ENCODE measurements at regions not wholly inside any gene's neighbourhood (a gene's known extent, or its start where the extent isn't known, plus 50 kb on each side); places are given as distances from the start of the nearest gene placed in this dataset.
"Not testable (repeated sequence)": the region's sequence is repeated elsewhere in the genome, so short reads cannot be mapped to it uniquely, and the experiment has no call there.

DNA sequence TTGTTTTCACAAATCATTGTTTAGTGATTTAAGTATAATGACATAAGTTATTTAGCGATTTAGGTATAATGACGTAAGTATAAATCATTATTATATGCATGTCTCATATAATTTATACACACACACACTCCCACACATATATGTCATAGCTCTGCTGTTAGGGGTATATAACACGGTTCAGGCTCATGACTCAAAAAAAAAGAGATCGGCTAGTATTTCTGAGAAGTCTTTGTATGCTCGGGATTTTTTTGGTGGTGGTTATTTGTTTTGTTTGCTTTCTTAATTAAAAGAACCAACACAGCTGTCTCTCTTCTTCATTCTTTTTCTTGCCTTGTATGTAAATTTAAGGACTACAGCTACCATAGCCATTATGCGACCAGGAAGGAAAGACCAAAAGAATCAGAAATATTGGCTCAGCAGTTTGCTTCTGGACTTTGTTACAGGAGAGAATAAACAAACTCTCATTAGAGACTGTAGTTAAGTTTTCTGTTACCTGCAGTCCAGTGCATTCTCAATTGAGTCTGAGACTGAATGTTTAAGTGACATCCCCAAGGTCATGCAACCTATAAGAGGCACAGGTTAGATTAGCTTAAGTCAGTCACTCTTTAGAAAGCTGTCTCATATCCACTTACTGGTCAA, 83.2 kb upstream of the NREP start:
- no peak overlapping the region for H3K27ac ChIP-seq (ENCODE audit: low read depth in 1 of 2, low read length in 2 of 2)
- intact Hi-C loops (cut with DNase I), result no loop called here
- DNase-seq (no peak), ATAC-seq (ENCODE audit: low FRiP score) (no peak)
- H3K4me1 ChIP-seq (ENCODE audit: control insufficient read depth in 1 of 2, insufficient read depth in 2 of 2, low read length in 2 of 2), result no peaks in the 10 kb centered on the region
- 89 to 95% methylated on average over 6 of the region's 6 CpGs for WGBS, 2 donors
- no peaks in the 10 kb centered on the region for H3K36me3 ChIP-seq (ENCODE audit: control insufficient read depth in 1 of 2, insufficient read depth in 2 of 2, low read length in 1 of 2)
- H3K9me3 ChIP-seq (ENCODE audit: control insufficient read depth, low read length), result no peaks in the 10 kb centered on the region
- no peaks in the 10 kb centered on the region for H3K27me3 ChIP-seq (ENCODE audit: control insufficient read depth in 1 of 2, insufficient read depth in 2 of 2, low read length in 1 of 2)
- no peak overlapping the region for H3K4me3 ChIP-seq (ENCODE audit: low read length in 2 of 2)

DNA sequence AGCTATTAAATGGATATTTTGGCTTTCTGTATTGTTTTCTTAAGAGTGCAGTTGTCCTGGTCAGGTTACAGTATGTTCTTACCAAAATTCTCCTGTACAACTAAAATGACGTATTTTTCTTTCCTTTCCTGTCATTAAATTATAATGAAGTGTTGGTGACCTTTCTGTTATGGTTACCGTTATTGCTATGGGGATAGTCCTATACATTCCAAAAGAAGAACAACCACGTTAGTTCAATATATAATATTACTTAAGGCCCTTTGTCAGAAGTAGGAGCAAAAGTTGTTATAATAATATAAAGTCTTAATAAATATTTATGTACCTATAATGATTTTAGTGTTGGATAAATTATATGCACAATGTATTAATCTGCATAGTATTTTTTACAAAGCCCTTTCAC, 82.4 kb upstream of the NREP start:
- Histone ChIP-seq H3K4me1 (ENCODE audit: control insufficient read depth in 1 of 2, insufficient read depth in 2 of 2, low read length in 2 of 2) (no peaks in the 10 kb centered on the region), H3K4me3 (ENCODE audit: low read length in 2 of 2) (no peak overlapping the region), H3K9me3 (ENCODE audit: control insufficient read depth, low read length) (no peaks in the 10 kb centered on the region), H3K27ac (ENCODE audit: low read depth in 1 of 2, low read length in 2 of 2) (no peak overlapping the region), H3K36me3 (ENCODE audit: control insufficient read depth in 1 of 2, insufficient read depth in 2 of 2, low read length in 1 of 2) (no peaks in the 10 kb centered on the region), H3K27me3 (ENCODE audit: control insufficient read depth in 1 of 2, insufficient read depth in 2 of 2, low read length in 1 of 2) (no peaks in the 10 kb centered on the region)
- ATAC-seq (ENCODE audit: low FRiP score), result no peak
- whole genome bisulfite sequencing, 2 donors, result 62 to 76% methylated on average over 3 of the region's 3 CpGs
- intact Hi-C loops (cut with DNase I), result no loop called here
- no peak for DNase-seq

DNA sequence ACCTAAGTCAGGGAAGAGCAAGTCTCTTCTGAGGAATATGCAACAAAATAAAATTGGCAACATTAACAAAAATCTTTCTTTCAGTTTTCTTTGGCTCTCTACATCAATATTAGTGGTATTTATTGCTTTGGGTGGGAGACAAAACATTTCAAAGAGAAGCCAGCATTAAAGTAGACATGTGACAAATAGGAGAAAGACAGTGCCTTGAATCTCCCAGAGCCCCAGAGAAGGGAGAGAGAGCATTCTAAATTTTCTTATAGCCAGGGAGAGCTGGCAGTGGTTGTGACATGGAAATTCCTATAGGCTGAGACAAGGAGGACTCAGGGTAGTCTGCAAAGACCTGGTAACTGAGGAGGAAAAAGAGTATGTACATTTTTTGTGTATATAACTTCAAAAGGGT, 79.4 kb upstream of the NREP start:
- no peak overlapping the region for H3K4me3 ChIP-seq (ENCODE audit: low read length in 2 of 2)
- H3K27me3 ChIP-seq (ENCODE audit: control insufficient read depth in 1 of 2, insufficient read depth in 2 of 2, low read length in 1 of 2), result no peaks in the 10 kb centered on the region
- H3K27ac ChIP-seq (ENCODE audit: low read depth in 1 of 2, low read length in 2 of 2), result no peak overlapping the region
- intact Hi-C loops (cut with DNase I), result no loop called here
- no peaks in the 10 kb centered on the region for H3K36me3 ChIP-seq (ENCODE audit: control insufficient read depth in 1 of 2, insufficient read depth in 2 of 2, low read length in 1 of 2)
- ATAC-seq (ENCODE audit: low FRiP score) (no peak), DNase-seq (no peak)
- no peaks in the 10 kb centered on the region for H3K9me3 ChIP-seq (ENCODE audit: control insufficient read depth, low read length)
- H3K4me1 ChIP-seq (ENCODE audit: control insufficient read depth in 1 of 2, insufficient read depth in 2 of 2, low read length in 2 of 2), result no peaks in the 10 kb centered on the region

DNA sequence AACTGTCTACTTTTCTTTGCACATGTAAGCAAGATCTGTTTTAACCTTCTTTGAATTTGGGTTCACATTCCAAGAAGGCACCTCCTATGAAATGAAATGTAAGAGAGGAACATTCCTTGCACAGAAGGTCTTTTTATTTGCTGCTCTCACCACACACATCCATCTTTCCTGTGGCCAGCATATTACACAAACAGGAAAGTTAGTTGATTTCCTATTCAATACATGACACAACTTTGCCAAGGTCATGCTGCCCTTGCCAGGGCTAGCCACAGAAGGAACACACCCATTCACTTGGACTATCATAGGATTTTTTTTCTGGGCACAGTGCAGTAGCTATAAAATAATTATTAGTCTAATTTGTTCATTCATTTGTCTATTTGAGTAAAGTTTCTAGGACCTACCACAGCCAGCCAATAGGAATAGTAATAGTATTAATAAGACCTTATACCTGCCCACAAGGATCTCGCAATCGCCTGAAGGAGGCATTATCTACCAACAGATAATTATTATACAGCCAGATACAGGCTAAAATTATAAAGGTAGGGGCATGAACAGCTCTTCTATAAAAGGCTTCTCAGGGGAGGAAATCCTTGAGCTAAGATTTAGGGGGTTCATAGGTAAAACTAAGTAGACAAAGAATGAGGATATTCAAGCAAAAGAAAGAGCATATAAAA, 78.1 kb upstream of the NREP start:
- no peak for DNase-seq
- no peaks in the 10 kb centered on the region for H3K27me3 ChIP-seq (ENCODE audit: control insufficient read depth in 1 of 2, insufficient read depth in 2 of 2, low read length in 1 of 2)
- no peak for ATAC-seq (ENCODE audit: low FRiP score)
- H3K4me1 ChIP-seq (ENCODE audit: control insufficient read depth in 1 of 2, insufficient read depth in 2 of 2, low read length in 2 of 2), result no peaks in the 10 kb centered on the region
- no peaks in the 10 kb centered on the region for H3K36me3 ChIP-seq (ENCODE audit: control insufficient read depth in 1 of 2, insufficient read depth in 2 of 2, low read length in 1 of 2)
- intact Hi-C loops (cut with DNase I), result no loop called here
- 96 to 98% methylated on average over 2 of the region's 2 CpGs for WGBS, 2 donors
- no peaks in the 10 kb centered on the region for H3K9me3 ChIP-seq (ENCODE audit: control insufficient read depth, low read length)
- no peak overlapping the region for H3K27ac ChIP-seq (ENCODE audit: low read depth in 1 of 2, low read length in 2 of 2)
- no peak overlapping the region for H3K4me3 ChIP-seq (ENCODE audit: low read length in 2 of 2)

DNA sequence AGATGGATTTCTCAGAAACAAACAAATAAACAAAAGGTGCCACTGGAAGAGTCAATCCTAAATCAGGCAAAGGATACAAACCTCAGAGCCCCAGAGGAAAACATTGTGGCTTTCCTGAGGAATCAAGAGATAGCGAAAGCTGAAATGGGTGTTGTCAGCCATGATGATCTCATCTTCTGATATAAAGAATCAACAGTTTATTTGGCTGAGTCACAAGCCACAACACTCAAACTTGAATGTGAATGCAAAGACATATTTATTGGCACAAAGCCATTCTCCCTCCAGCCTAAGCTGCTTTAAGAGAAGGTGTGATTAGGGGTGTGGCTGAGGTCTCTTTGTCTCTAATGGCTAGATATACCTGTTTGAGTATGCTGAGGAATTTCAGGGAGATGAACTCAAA, 73.3 kb upstream of the NREP start:
- H3K4me3 ChIP-seq (ENCODE audit: low read length in 2 of 2), result no peak overlapping the region
- no peaks in the 10 kb centered on the region for H3K27me3 ChIP-seq (ENCODE audit: control insufficient read depth in 1 of 2, insufficient read depth in 2 of 2, low read length in 1 of 2)
- no peaks in the 10 kb centered on the region for H3K9me3 ChIP-seq (ENCODE audit: control insufficient read depth, low read length)
- intact Hi-C loops (cut with DNase I), result no loop called here
- no peak for ATAC-seq (ENCODE audit: low FRiP score)
- 97 to 99% methylated on average over 1 of the region's 1 CpG for WGBS, 2 donors
- no peaks in the 10 kb centered on the region for H3K4me1 ChIP-seq (ENCODE audit: control insufficient read depth in 1 of 2, insufficient read depth in 2 of 2, low read length in 2 of 2)
- H3K36me3 ChIP-seq (ENCODE audit: control insufficient read depth in 1 of 2, insufficient read depth in 2 of 2, low read length in 1 of 2), result no peaks in the 10 kb centered on the region
- no peak for DNase-seq
- no peak overlapping the region for H3K27ac ChIP-seq (ENCODE audit: low read depth in 1 of 2, low read length in 2 of 2)

DNA sequence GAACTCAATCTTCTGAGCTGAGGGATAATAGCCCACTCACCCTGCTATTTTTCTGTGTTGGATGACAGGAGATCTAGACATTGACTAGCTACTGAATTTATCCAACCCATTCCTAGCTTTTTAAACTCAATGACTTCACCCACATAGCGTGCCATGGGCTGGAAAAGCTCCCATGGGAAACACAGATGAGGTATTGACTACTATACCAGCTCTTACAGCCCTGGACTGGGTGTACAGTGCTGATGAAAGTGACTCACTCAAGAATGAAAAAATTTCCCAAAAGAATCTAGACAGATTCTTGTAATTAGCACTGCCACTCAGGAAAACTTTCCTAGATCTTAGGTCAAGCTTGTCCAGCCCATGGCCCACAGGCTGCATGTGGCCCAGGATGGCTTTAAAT, 72.7 kb upstream of the NREP start:
- 14 to 17% methylated on average over 1 of the region's 1 CpG for WGBS, 2 donors
- Histone ChIP-seq H3K9me3 (ENCODE audit: control insufficient read depth, low read length) (no peaks in the 10 kb centered on the region), H3K36me3 (ENCODE audit: control insufficient read depth in 1 of 2, insufficient read depth in 2 of 2, low read length in 1 of 2) (no peaks in the 10 kb centered on the region), H3K4me3 (ENCODE audit: low read length in 2 of 2) (no peak overlapping the region), H3K27ac (ENCODE audit: low read depth in 1 of 2, low read length in 2 of 2) (no peak overlapping the region), H3K27me3 (ENCODE audit: control insufficient read depth in 1 of 2, insufficient read depth in 2 of 2, low read length in 1 of 2) (no peaks in the 10 kb centered on the region), H3K4me1 (ENCODE audit: control insufficient read depth in 1 of 2, insufficient read depth in 2 of 2, low read length in 2 of 2) (no peaks in the 10 kb centered on the region)
- ATAC-seq (ENCODE audit: low FRiP score) (no peak), DNase-seq (no peak)
- intact Hi-C loops (cut with DNase I), result no loop called here

DNA sequence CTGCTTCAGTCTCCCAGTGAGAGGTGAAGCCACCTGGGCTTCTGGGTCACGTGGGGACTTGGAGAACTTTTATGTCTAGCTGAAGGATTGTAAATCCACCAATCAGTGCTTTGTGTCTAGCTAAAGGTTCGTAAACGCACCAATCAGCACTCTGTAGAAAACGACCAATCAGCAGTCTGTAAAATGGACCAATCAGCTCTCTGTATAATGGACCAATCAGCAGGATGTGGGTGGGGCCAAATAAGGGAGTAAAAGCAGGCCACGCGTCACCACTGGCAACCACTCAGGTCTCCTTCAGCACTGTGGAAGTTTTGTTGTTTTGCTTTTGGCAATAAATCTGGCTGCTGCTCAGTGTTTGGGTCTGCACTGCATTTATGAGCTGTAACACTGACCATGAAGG, 69.1 kb upstream of the NREP start:
- WGBS, 2 donors, result 78 to 86% methylated on average over 6 of the region's 6 CpGs
- intact Hi-C loops (cut with DNase I), result no loop called here
- no peaks in the 10 kb centered on the region for H3K4me1 ChIP-seq (ENCODE audit: control insufficient read depth in 1 of 2, insufficient read depth in 2 of 2, low read length in 2 of 2)
- no peaks in the 10 kb centered on the region for H3K9me3 ChIP-seq (ENCODE audit: control insufficient read depth, low read length)
- H3K27ac ChIP-seq (ENCODE audit: low read depth in 1 of 2, low read length in 2 of 2), result no peak overlapping the region
- no peak for DNase-seq
- no peak overlapping the region for H3K4me3 ChIP-seq (ENCODE audit: low read length in 2 of 2)
- ATAC-seq (ENCODE audit: low FRiP score), result no peak
- no peaks in the 10 kb centered on the region for H3K36me3 ChIP-seq (ENCODE audit: control insufficient read depth in 1 of 2, insufficient read depth in 2 of 2, low read length in 1 of 2)
- no peaks in the 10 kb centered on the region for H3K27me3 ChIP-seq (ENCODE audit: control insufficient read depth in 1 of 2, insufficient read depth in 2 of 2, low read length in 1 of 2)

DNA sequence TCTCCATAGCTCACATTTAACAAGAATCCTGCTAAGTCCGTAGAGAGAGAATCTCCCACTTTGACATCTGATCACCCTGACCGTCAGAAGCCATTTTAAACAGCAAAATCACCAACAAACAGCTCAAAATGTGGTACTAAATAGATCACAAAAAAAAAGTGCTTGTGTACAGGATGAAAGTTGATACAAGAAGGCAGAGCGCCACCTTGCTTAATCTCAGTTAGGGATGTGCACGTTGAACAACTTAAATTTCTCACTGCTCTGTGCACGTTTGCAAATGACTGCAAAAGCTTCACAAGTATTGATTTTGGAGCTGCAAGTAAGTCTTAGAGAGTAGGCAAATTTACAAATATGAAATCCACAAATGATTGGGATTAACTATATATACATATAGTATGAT, 63.1 kb upstream of the NREP start:
- DNase-seq, result no peak
- no peaks in the 10 kb centered on the region for H3K9me3 ChIP-seq (ENCODE audit: control insufficient read depth, low read length)
- H3K4me1 ChIP-seq (ENCODE audit: control insufficient read depth in 1 of 2, insufficient read depth in 2 of 2, low read length in 2 of 2), result no peaks in the 10 kb centered on the region
- no peaks in the 10 kb centered on the region for H3K27me3 ChIP-seq (ENCODE audit: control insufficient read depth in 1 of 2, insufficient read depth in 2 of 2, low read length in 1 of 2)
- ATAC-seq (ENCODE audit: low FRiP score), result no peak
- H3K4me3 ChIP-seq (ENCODE audit: low read length in 2 of 2), result no peak overlapping the region
- no peaks in the 10 kb centered on the region for H3K36me3 ChIP-seq (ENCODE audit: control insufficient read depth in 1 of 2, insufficient read depth in 2 of 2, low read length in 1 of 2)
- no peak overlapping the region for H3K27ac ChIP-seq (ENCODE audit: low read depth in 1 of 2, low read length in 2 of 2)
- 79 to 81% methylated on average over 5 of the region's 5 CpGs for WGBS, 2 donors
- intact Hi-C loops (cut with DNase I), result no loop called here

DNA sequence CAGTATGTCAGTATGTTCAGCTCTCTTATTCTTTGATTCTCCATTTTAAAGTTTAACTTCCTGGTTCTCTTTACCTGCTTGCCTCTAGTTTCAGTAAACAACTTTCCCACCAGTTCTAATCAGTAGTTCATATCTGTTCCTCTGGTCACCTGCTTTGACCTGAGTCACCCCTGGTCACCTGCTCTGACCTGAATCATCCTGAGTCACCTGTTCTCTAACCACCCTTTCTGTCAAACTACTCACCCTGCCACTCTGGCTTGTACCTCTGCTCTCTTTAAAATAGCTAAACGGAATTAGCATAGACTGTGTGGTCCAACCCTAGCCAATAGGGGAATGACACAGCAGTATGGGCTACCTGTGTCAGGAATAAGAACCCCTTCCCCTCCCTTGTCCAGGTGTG, 62.0 kb upstream of the NREP start:
- ATAC-seq (ENCODE audit: low FRiP score); H3K4me1 ChIP-seq (ENCODE audit: control insufficient read depth in 1 of 2, insufficient read depth in 2 of 2, low read length in 2 of 2); H3K4me3 ChIP-seq (ENCODE audit: low read length in 2 of 2); H3K36me3 ChIP-seq (ENCODE audit: control insufficient read depth in 1 of 2, insufficient read depth in 2 of 2, low read length in 1 of 2); H3K9me3 ChIP-seq (ENCODE audit: control insufficient read depth, low read length); H3K27ac ChIP-seq (ENCODE audit: low read depth in 1 of 2, low read length in 2 of 2); intact Hi-C loops (cut with DNase I); DNase-seq; H3K27me3 ChIP-seq (ENCODE audit: control insufficient read depth in 1 of 2, insufficient read depth in 2 of 2, low read length in 1 of 2): not testable (repeated sequence)
- WGBS, 2 donors, result 95 to 97% methylated on average over 1 of the region's 1 CpG
